A549 (cell line): ENCODE measurements at regions not wholly inside any gene's neighbourhood (a gene's known extent, or its start where the extent isn't known, plus 50 kb on each side); places are given as distances from the start of the nearest gene placed in this dataset.

Source experiments
- ATAC-seq, 2 experiments: fragments of 200-7000 bp in 1 of 2; fragments of >200 bp in 1 of 2; cut with Nextera tagmentation in 1 of 2; cut with Tn5 transposase in 1 of 2; 3 replicates each; pipeline versions ENCODE4 v1.8.0 to v1.9.1; 2018 to 2020; ENCODE audit warnings: mild to moderate bottlenecking in 1 of 2, moderate library complexity in 1 of 2
- CTCF ChIA-PET: fragments of 300-600 bp; sonication (Branson Sonifier 250); formaldehyde crosslinking; extraction: SDS; loops from one replicate; lab custom pipeline; 2021; ENCODE audit warnings: antibody characterized with exemption, inconsistent platforms; lab: Yijun Ruan, JAX
- POLR2A ChIA-PET: fragments of 350-600 bp; formaldehyde crosslinking; extraction: SDS; loops from one replicate; lab custom pipeline; 2021; ENCODE audit warnings: antibody characterized with exemption, inconsistent platforms; lab: Yijun Ruan, JAX
- DNase-seq, 2 experiments: peaks; one replicate each; pipeline versions ENCODE4 v3.0.0 to v3.0.0-alpha.2; 2011 to 2016; ENCODE audit warnings: low read depth in 1 of 2, low spot score in 1 of 2
- FAIRE-seq: peaks from 2 replicates; lab custom pipeline; 2011; peaks lifted over from hg19 to GRCh38; lab: Jason Lieb, UNC
- H3K27ac ChIP-seq, 2 experiments: fragments of >200 bp; sonication (Bioruptor Twin); formaldehyde crosslinking; 3 replicates each; pipeline ENCODE4 v1.5.1; 2016 to 2017
- H3K4me1 ChIP-seq: fragments of >200 bp; sonication (Bioruptor Twin); formaldehyde crosslinking; 3 replicates; pipeline ENCODE4 v1.6.1; 2016
- H3K4me2 ChIP-seq: fragments of >200 bp; sonication (Bioruptor Twin); formaldehyde crosslinking; 3 replicates; pipeline ENCODE4 v1.6.1; 2016
- H3K4me3 ChIP-seq: fragments of >200 bp; sonication (Bioruptor Twin); formaldehyde crosslinking; 3 replicates; pipeline ENCODE4 v1.5.1; 2016
- H3K9me3 ChIP-seq: fragments of >200 bp; sonication (Bioruptor Twin); formaldehyde crosslinking; 3 replicates; pipeline ENCODE4 v1.6.1; 2016
- BHLHE40 ChIP-seq: IDR thresholded peaks from 2 replicates; pipeline ENCODE4 v1.6.1; 2012; ENCODE audit warnings: low read depth, low read length, inconsistent platforms
- ESRRA ChIP-seq: fragments of 150-350 bp; IDR thresholded peaks from 2 replicates; pipeline ENCODE4 v1.6.1; 2014; ENCODE audit warnings: mild to moderate bottlenecking, low read length, borderline replicate concordance
- FOSB ChIP-seq: fragments of 250-450 bp; sonication (Bioruptor Pico); IDR thresholded peaks from 2 replicates; pipeline ENCODE4 v1.5.0; 2020; ENCODE audit warnings: mild to moderate bottlenecking, moderate library complexity
- HDAC2 ChIP-seq: fragments of 200-600 bp; sonication (generic); IDR thresholded peaks from 2 replicates; pipeline ENCODE4 v1.6.1; 2016
- HEYL ChIP-seq: fragments of 250-450 bp; sonication (Bioruptor Pico); IDR thresholded peaks from 2 replicates; pipeline ENCODE4 v1.8.0; 2021; ENCODE audit warnings: mild to moderate bottlenecking, moderate library complexity
- HOXA7 ChIP-seq: fragments of 250-450 bp; sonication (Bioruptor Pico); IDR thresholded peaks from 2 replicates; pipeline ENCODE4 v1.5.0; 2020; ENCODE audit warnings: mild to moderate bottlenecking, moderate library complexity
- KDM1A ChIP-seq: fragments of 200-600 bp; sonication (generic); IDR thresholded peaks from 2 replicates; pipeline ENCODE4 v1.6.1; 2016; ENCODE audit warnings: low read depth, mild to moderate bottlenecking
- POLR2AphosphoS2 ChIP-seq: conservative IDR thresholded peaks from 2 replicates; pipeline ENCODE4 v1.6.1; 2012; ENCODE audit warnings: low read length, improper control_type of control experiment, inconsistent platforms
- RAD21 ChIP-seq, 2 experiments: fragments of >200 bp in 1 of 2; sonication (Bioruptor Twin) in 1 of 2; formaldehyde crosslinking in 1 of 2; IDR thresholded peaks in 1 of 2; conservative IDR thresholded peaks in 1 of 2; 2 replicates in 1 of 2; 3 replicates in 1 of 2; pipeline ENCODE4 v1.6.1; 2012 to 2018; ENCODE audit warnings: inconsistent platforms in 1 of 2
- RCOR1 ChIP-seq: fragments of 150-350 bp; IDR thresholded peaks from 2 replicates; pipeline ENCODE4 v1.6.1; 2014; ENCODE audit warnings: antibody characterized with exemption, low read length, low read depth
- SMC3 ChIP-seq: fragments of >200 bp; sonication (Bioruptor Twin); formaldehyde crosslinking; IDR thresholded peaks from 3 replicates; pipeline ENCODE4 v1.6.1; 2018; ENCODE audit warnings: inconsistent platforms
- ZC3H11A ChIP-seq: fragments of 450-650 bp; IDR thresholded peaks from 2 replicates; pipeline ENCODE4 v1.6.1; 2014; ENCODE audit warnings: antibody characterized with exemption, mild to moderate bottlenecking
- WGBS: methylation state at CpG from one replicate; pipeline ENCODE4 v1.1.6; 2017; ENCODE audit errors: missing lambda C conversion rate; 5-methylcytosine and 5-hydroxymethylcytosine counted together
- TF ChIP-seq, protein P1 (sequence below): IDR thresholded peaks from 2 replicates; pipeline ENCODE4 v1.6.1; 2012
- TF ChIP-seq, protein P2 (sequence below): fragments of >200 bp; sonication (Bioruptor Twin); formaldehyde crosslinking; IDR thresholded peaks from 3 replicates; pipeline ENCODE4 v1.5.1; 2016

DNA sequence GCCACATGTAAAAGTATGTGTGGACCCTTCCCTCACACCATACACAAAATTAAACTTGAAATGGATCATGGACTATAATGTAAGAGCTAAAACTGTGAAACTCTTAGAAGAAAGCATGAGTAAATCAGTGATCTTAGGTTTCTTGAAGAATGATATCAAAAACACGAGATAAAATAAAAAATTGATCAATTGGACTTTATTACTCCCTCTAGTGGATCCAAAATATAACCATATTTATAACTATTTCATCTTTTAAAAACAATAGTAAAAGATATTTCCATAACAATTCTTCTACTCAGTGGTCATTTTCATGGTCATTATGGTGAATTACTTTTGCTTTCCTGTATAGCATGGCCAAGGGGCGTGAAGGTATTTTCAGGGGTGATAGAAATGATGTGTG is 174.6 kb upstream of the LSM14A start (continued):
- TF ChIP-seq RAD21 (conservative IDR thresholded peaks at IDR 0.05 in 1 of 2, IDR thresholded peaks at IDR 0.05 in 1 of 2) (peak; percentile 7 to 37; a peak in 3 of 5 replicates), HEYL (no peak)
- TF ChIP-seq, protein P1, sequence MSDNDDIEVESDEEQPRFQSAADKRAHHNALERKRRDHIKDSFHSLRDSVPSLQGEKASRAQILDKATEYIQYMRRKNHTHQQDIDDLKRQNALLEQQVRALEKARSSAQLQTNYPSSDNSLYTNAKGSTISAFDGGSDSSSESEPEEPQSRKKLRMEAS: no peak

DNA sequence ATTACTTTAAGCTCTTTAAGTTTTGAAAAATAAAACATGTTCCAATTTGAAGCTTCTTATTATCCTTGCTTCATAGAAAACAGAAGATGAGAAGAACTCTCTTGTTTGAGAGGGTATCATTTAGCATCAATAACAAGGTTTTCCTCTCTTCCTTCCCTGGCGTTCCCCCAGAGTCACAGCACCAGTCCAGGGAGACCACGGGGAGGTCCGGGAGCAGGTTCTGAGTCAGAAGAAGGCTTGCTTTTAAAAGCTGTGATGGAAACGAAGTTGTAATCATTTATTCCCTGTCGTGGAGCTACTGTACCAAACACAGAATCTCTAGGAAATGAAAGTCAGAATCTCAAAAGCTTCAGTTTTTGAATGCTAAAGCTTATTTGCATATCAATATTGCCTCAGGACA is 174.0 kb upstream of the LSM14A start:
- FAIRE-seq: no peak
- peak overlapping the region; percentile 3; the same call in 2 of the 3 replicates for H3K4me3 ChIP-seq
- H3K4me2 ChIP-seq: peak overlapping the region; percentile 38
- peak; percentile 73 to 82; a peak in 4 of 6 replicates for ATAC-seq
- DNase-seq: peak; percentile 24 to 35
- H3K4me1 ChIP-seq: peaks cover 10% of the 10 kb centered on the region; the same call in 2 of the 3 replicates
- POLR2A ChIA-PET: interaction anchor here (1.0 to 1.4 kb wide), 3 partner anchors 201 to 220 kb away, joined by 3 to 4 read pairs (median 3); no protein-coding TSS in a partner anchor
- no peak overlapping the region for H3K27ac ChIP-seq
- WGBS: 4% methylated on average over 5 of the region's 5 CpGs
- peaks cover 6% of the 10 kb centered on the region; the same call in 2 of the 3 replicates for H3K9me3 ChIP-seq
- CTCF ChIA-PET: interaction anchor here (0.6 to 3.2 kb wide), 60 partner anchors 10 to 1700 kb away, joined by 3 to 84 read pairs (median 4); partner anchors contain the start of gene KCTD15
- TF ChIP-seq BHLHE40 (no peak), ZC3H11A (no peak), ESRRA (no peak), RCOR1 (no peak)
- TF ChIP-seq, all 56 proteins: peak for 0

DNA sequence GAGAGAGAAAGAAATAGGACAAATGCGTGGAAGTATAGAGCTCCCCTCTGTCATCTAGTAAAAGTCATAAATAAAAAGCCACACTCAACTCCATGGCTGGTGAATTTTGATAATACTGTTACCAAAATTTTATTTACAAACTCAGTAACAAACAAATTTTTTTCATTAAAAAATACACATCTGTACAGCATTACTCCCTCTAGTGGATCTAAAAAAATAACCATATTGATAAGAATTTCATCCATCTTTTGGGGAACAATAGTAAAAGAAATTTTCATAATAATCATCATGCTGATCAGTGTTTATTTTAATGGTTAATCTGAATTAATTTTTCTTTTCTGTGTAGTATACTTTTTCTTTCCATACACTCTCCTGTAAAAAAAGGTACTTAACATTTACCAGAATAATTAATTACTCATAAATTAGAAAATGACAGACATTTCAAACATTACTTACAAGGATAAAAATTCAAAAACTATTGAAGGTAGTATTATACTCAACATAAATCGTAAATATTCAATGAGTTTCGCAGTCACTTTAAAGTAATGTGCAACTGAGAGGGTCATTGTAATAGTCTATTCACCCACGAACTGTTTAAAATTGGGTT is 173.5 kb upstream of the LSM14A start:
- H3K27ac ChIP-seq: no peak overlapping the region
- peak; percentile 16 to 44 for DNase-seq
- WGBS: 13% methylated on average over 4 of the region's 4 CpGs
- ChIA-PET POLR2A (interaction anchor here (1.0 to 1.4 kb wide), 3 partner anchors 201 to 221 kb away, joined by 3 to 4 read pairs (median 3); no protein-coding TSS in a partner anchor), CTCF (interaction anchor here (0.8 to 3.2 kb wide), 59 partner anchors 10 to 622 kb away, joined by 3 to 84 read pairs (median 4); partner anchors contain the start of gene KCTD15)
- H3K4me1 ChIP-seq: peaks cover 10% of the 10 kb centered on the region; the same call in 2 of the 3 replicates
- ATAC-seq: peak in 1 of 2 experiments; percentile 38; a peak in 1 of 6 replicates
- peak overlapping the region; percentile 38 for H3K4me2 ChIP-seq
- H3K4me3 ChIP-seq: peak overlapping the region; percentile 3; the same call in 2 of the 3 replicates
- H3K9me3 ChIP-seq: peaks cover 2% of the 10 kb centered on the region; the same call in 1 of the 3 replicates
- no peak for FAIRE-seq
- TF ChIP-seq RCOR1: no peak
- TF ChIP-seq FOSB (CRISPR knock-in tag): no peak
- no peak for TF ChIP-seq HDAC2
- peak; percentile 58 to 73 for TF ChIP-seq RAD21 (conservative IDR thresholded peaks at IDR 0.05 in 1 of 2, IDR thresholded peaks at IDR 0.05 in 1 of 2)
- peak; percentile 82 for TF ChIP-seq SMC3
- TF ChIP-seq, protein P2, sequence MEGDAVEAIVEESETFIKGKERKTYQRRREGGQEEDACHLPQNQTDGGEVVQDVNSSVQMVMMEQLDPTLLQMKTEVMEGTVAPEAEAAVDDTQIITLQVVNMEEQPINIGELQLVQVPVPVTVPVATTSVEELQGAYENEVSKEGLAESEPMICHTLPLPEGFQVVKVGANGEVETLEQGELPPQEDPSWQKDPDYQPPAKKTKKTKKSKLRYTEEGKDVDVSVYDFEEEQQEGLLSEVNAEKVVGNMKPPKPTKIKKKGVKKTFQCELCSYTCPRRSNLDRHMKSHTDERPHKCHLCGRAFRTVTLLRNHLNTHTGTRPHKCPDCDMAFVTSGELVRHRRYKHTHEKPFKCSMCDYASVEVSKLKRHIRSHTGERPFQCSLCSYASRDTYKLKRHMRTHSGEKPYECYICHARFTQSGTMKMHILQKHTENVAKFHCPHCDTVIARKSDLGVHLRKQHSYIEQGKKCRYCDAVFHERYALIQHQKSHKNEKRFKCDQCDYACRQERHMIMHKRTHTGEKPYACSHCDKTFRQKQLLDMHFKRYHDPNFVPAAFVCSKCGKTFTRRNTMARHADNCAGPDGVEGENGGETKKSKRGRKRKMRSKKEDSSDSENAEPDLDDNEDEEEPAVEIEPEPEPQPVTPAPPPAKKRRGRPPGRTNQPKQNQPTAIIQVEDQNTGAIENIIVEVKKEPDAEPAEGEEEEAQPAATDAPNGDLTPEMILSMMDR: peak; percentile 82
- no peak for TF ChIP-seq HOXA7 (CRISPR knock-in tag)
- TF ChIP-seq KDM1A: no peak
- TF ChIP-seq POLR2AphosphoS2: no peak

DNA sequence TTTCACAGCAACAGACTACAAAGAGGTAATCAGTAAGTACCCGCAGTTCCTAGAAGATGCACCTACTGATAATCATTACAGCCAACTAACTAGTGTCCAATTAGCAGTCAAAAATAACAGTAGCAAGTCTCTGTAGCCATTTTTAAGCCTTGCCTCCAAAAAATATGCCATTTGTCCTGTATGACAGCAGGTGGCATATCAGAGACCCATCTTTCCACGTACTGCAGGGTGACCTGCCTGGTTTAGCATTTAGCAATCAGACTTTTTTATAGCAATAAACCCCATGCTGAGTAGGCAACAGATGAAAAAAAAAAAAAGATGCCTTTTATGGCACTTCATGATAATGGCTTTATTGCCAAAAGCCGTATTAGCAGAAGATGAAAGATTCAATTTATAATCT is 155.3 kb upstream of the LSM14A start:
- FAIRE-seq (peak; percentile 98), DNase-seq (peak in 1 of 2 experiments; percentile 31), ATAC-seq (peak; percentile 54 to 68; a peak in 4 of 6 replicates)
- CTCF ChIA-PET: interaction anchor here (0.6 to 2.0 kb wide), 2 partner anchors 140 to 239 kb away, joined by 4 to 6 read pairs; no protein-coding TSS in a partner anchor
- 5% methylated on average over 3 of the region's 3 CpGs for whole genome bisulfite sequencing
- H3K4me3 ChIP-seq: no peak overlapping the region
- no peak overlapping the region for H3K27ac ChIP-seq
- no peaks in the 10 kb centered on the region for H3K4me1 ChIP-seq
- TF ChIP-seq RAD21 (conservative IDR thresholded peaks at IDR 0.05 in 1 of 2, IDR thresholded peaks at IDR 0.05 in 1 of 2) (peak; percentile 16 to 38; a peak in 2 of 5 replicates), POLR2AphosphoS2 (no peak)
- TF ChIP-seq, all 56 proteins: peak for 1
- Histone ChIP-seq H3K9me3 (peaks cover 22% of the 10 kb centered on the region), H3K4me2 (no peak overlapping the region)
- POLR2A ChIA-PET: no interaction called here
